HG02938 (cell line): ENCODE measurements at regions not wholly inside any gene's neighbourhood (a gene's known extent, or its start where the extent isn't known, plus 50 kb on each side); places are given as distances from the start of the nearest gene placed in this dataset.

Experiments used
- ATAC-seq: cut with Tn5 transposase; IDR thresholded peaks from one replicate; pipeline ENCODE4 v1.9.1; 2021; ENCODE audit warnings: mild to moderate bottlenecking, moderate library complexity; ENCODE audit not compliant: unreplicated experiment

DNA sequence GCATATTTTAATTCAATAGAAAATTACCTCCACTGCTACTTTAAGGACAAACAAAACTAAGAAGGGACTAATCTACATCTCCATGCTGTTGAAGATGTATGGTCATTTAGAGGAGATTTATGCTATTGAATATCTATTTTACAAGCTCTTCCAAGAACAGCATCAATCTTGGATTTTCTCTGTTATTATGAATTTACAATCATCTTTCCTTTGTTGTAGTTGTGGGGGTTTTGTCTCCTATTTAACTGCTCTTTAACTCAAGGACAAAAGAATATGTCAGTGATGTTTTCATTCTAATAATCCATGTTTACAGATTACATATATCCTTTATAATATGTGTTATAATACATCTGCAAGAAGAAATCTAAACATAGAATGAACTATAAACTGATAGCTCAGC, 907.8 kb downstream of the ROBO2 start:
- no peak for ATAC-seq

DNA sequence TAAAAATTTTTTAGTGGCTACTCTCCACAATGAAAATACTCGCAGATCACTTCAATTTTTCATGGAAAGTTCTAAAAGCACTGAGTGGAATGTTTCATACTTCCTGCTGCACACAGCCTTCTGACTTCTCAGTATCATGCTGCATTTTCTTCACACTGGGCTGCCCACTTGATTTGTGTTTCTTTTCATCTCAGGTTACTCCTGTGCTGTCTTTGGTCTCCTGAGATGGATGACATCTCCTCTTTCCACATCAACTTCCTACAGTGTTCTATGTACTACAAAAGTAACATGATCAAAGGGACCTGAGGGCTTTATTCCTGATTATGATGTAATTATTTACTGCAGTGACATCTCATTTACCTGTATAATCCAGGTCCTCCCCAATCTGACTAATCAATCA, 927.7 kb downstream of the ROBO2 start:
- ATAC-seq, result no peak

DNA sequence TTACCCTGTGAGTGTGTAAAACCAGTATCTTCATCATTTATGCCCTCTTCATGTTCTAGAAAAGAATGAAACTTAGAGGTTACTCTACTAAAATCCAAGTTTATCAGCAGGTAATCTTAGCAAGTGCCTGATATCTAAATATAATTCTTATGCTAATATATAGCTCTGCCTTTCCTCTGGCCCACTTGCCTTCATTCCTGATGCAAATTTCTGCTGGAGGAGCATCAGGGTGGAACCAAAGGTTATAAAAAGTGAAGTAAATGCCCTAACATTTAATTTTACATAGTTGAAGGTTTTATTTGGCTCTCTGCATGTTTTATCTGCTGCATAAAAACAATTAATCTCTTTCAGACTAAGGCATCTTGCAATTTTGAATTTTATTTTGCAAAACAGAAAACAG, 936.2 kb downstream of the ROBO2 start:
- ATAC-seq, result no peak

DNA sequence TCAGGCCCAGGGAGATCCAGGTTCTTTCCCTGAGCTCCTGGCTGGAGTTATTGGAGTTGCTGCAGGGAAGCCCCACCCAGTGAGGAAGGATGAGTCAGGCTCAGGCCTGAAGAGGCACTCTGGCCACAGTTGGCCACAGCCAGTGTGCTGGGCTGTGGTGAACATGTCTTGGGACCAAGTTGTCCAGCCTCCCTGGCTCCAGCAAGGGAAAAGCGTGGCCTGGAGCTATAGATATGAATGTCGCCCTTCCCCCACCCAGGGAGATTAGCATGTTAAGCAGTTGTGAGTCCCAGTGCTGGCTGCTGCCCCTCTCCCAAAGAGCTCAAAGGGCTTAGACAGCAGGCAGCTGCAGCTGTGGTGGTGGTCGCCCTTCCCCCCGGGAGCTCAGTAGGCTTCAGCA, 963.2 kb downstream of the ROBO2 start:
- ATAC-seq, result no peak

DNA sequence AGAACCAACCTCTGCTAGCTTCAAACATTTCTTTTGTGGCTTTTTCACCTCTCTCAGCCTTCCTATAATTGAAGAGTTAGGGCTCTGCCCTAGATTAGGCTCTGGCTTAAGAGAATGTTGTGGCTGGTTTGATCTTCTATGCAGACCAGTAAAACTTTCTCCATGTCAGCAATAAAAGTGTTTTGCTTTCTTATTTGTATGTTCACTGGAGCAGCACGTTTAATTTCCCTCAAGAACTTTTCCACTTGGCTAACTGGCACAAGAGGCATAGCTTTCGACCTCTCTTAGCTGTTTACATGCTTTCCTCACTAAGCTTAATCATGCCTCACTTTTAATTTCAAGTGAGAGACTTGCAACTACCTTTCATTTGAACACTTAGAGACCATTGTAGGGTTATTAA, 964.7 kb downstream of the ROBO2 start:
- no peak for ATAC-seq

DNA sequence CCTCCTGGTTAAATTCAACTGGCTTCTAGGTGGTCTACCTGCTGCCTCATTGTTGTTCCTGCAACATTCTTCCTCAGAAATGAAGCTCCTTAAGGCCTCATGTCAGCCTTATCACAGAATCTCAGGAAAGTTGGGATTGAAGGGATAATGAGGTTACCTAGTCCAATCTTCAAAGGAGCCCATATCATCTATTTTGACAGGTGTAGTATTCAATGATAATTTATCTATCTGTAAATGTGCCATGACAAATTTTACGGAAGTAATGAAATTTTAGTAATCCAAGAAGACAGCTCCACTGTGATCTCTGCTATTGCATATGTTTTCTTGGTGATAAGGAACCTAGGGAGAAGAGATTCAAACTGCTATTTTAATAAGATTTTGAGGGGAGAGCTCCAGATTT, 973.8 kb downstream of the ROBO2 start:
- ATAC-seq, result no peak

DNA sequence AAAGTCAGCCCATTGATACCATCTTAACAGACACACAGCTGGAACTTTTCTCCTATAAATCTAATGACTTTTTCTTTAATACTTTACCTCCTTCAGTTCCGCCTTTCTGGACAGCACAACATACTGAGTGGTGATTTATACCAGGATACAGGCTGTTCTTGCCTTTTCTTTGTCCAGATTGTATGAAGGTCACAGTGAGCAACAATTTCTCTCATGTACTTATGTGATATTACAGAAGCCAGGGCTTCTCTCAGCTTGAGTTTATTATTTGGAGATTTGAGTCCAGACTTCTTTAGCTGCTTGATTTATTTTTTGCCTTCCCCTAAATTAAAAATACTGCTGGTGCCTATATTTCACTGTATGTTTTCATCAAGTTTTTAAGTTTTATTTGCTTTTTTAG, 976.0 kb downstream of the ROBO2 start:
- no peak for ATAC-seq

DNA sequence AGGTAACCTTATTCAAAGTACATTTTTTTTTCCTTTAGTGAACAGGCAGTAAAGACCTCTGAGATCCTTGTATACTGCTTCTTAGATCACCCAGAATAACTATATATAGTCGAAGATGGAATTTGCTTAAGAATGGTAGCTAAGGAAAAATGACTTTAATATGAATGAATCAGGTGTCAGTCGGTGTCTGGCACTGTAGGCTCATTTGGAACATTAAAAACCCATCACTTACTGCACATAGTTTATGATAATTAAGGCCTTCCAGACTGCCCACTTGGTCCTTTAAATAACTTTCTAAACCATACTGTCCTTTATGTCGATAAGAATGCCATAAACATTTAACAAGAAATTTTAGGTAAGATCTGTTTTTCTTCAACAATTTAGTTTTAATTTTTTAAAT, 981.8 kb downstream of the ROBO2 start:
- ATAC-seq, result no peak

DNA sequence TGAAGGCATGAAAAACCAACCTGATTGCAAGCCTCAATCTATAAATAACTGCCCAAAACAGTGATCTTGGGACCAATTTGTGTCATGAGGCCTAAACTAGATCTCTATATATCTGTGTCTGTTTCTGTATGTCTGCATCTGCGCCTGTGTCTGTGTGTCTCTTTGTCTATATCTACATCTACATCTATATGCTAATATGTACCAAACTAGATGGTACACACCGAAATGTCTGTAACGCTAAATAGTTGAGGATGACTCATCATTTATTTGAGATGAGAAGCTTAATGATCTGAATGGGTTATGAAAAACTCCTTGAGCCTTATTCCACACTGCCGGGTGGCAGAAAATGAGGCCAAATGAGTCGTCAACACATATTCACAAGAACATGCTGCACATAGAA, 982.3 kb downstream of the ROBO2 start:
- ATAC-seq, result no peak

DNA sequence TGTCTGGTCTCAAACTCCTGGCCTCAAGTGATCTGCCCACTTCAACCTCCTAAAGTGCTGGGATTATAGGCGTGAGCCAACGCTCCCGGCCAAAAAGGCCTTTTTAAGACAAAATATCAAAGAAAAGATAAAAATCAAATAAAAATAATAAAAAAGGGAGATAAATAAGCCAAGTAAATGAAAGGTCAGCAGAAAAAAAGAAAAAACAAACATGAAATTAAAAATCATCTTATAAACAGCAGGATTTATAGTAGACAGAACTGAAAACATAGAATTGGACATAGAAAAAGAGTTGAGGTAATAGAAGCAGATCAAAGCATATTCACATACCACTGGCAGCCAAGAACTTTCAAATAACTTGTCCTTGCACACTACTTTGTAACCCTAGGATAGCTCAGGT, 983.4 kb downstream of the ROBO2 start:
- no peak for ATAC-seq

DNA sequence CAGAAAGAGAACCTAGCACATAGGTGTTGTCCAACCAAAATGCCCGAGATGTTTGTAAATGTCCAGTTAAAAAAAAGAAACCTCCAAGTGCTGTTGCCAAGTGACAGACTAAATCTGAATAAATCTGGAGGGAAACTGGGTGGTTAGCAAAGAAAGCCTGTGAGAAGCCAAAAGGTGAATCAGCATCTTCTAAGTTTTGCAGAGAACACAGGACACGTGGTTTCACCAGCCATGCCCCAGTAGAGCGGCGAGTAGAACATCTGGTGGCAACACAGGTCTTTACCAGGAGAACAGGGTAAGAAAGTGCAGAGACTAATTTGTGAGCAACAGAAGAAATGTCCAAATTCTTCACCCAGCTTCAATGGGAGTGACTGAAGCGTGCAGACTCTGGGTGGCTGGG, 986.0 kb downstream of the ROBO2 start:
- no peak for ATAC-seq

DNA sequence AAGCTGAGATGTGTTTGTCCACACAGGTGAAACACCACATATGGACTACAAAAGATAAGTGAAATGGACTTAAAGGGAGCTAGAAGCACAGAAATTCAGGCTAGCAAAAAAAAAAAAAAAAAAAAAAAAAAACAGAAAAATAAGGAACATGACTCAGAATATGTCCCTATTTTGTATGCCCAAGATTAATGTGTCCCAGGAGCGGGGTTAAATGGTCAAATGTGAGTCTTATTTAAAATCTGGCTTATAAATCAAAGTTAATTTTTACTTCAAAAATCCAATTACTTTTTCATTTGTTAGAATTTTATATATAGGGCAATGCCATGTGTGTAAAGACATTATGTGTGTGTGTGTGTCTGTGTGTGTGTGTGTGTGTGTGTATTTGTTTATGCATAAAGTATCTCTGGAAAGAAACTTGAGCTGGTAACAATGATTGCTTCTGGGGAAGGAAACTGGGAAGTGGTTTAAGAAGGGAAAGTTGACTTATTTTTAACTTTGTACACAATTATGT, 986.5 kb downstream of the ROBO2 start:
- ATAC-seq, result no peak

DNA sequence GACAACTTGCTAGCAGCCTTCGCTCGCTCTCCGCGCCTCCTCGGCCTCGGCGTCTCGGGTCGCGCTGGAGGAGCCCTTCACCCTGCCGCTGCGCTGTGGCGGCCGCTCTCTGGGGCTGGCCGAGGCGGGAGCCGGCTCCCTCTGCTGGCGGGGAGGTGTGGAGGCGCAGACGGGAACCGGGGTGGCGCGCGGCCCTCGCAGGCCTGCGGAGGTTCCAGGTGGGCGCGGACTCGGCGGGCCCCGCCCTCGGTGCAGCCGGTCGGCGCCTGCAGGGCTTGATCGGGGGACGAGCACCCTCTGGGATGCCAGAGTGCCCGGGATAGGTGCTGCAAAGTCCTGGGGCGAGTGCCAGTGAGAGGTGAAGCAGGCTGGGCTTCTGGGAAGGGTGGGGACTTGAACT, 989.9 kb downstream of the ROBO2 start:
- ATAC-seq, result no peak

DNA sequence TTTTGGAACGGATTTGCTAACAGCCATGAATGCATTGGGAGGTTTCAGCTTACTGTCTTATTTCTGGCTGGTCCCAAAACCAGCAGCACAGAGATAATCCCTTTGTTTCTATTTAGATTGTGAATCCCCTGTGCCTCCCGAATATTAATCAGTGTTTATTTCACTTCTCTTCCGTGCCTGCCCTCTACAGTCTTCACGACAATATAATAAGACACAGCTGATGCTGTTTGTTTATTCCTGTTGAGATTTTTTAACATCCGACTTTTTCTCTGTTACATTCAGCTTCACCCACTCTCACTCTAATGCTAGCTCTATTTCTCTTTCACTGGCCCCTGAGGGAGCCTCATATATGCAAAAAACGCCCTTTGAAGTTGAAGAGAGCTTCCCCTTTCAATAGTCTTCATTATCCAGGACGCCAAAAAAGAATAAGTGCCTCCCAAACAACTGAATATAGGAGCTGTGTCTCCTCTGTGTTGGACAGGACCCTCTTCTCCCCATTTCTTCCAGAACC, 995.3 kb downstream of the ROBO2 start:
- ATAC-seq, result no peak

DNA sequence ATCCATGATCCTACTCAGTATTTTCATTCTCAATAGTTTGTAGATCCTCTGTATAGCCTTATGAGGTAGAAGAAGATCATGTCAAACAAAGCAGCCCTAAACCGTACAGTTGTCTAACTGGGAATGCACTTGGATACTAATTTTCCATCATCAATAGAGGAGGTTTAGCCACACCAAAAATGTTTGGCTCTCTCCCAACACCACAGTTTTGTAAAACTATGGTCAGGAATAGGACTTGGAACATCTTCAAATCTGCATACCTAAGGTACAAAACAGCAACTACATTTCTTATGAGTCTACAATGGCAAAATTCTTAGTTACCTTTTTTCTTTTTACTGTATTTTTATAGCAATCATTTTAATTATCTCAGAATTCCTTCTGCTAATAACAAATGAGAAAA, 1001.6 kb downstream of the ROBO2 start:
- no peak for ATAC-seq

DNA sequence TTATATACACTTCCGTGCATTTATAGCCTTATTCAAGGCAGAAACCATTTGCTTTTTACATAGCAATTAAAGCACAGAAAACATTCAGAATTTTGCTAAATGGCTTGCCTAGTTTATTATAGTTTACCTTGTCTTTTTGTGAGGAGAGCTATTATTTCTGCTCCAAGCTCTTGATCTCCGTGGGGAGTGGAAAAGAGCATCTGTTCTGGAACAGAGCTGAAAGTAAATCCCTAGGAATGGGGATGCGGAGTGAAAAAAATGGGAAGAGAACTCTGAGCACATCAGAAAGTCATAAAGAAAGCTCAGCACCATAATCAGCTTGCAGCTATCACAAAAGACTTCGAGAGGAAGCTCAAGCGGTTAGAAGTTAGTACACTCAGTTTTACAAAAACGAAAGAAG, 1006.7 kb downstream of the ROBO2 start:
- ATAC-seq, result no peak

DNA sequence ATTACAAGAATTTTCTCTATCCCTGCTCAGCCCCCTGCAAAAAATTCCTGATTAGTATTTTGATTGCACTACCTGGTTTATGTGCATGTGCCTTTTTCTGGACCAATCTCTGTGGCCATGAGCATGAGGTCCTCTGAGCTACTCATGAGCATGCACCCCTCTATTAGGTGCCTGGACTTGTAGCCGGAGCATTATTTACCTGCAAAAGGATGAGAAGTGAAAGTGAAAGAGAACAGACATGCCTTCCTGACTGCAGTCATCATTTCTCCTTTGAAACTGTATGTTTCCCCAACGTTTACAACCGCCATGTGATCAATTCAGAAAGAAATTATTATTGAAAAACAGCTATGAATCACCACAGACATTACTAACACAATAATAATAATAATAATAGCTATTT, 1008.8 kb downstream of the ROBO2 start:
- ATAC-seq, result no peak

DNA sequence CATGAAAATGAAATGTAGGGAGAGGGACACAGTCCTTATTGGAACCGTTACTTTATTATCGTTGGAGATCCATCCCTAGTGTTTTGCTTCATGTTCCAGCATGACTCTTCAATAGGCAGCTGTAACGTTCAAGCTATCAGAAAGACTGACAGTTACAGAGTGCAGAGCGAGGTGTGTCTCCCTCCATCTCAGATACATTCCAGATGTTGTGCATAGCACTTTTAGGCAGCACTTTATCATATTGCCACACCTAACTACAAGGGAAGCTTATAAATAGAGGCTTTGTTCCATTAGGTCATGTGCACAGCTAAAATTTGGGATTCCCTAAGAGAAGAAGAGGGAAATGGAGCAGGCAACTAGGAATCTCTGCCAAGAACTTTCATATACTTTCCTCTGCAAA, 1009.6 kb downstream of the ROBO2 start:
- ATAC-seq, result no peak

DNA sequence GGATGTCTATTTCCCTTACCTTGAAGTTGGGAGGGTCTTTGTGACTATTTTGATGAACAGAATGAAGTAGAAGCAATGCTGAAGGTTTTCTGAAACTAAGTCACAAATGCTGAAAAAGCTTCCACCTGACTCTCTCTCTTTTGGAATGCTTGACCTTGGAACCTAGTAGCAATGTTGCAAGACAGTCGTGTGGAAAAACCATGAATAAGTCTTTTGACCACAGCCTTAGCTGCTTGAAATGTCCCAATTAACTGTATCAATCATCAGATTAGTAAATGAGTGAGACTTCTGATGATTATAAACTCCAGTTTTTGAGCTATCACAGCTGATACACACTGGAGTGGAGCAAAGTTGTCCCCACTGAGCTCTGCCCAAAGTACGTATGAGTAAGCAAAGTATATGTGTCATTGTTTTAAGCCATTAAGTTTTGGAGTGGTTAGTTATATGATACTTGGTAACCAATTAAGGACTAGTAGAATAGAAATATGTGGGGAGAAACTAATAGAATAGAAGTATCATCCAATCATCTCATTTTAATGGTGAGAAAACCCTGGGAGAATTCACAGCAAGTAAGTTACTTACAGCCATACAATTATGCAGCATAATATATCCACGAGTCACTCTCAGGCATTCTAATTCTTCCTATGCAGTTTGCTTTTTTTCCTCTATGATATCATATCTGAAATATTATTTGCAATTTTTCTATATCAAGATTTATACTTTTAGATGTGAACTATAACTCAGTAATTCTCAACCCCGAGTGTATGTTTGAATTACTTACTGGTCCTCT, 1010.6 kb downstream of the ROBO2 start:
- ATAC-seq, result no peak

DNA sequence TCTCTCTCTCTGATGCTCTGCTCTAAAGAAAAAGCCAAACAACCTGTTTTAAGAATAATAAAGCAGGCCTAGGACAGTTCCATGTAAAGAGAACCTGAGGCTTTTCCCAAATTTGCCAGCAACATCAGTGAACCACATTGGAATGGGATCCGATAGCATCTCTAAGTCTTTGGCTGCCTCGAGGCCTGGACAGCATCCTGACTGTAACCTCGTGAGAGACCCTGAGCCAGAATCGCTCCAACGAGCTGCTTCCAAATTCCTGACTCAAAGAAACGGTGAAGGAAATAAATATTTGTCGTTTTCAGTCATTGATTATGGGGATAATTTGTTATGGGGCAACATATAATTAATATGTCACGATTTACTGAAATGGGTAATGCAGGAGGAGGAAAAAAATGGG, 1012.8 kb downstream of the ROBO2 start:
- ATAC-seq, result no peak

DNA sequence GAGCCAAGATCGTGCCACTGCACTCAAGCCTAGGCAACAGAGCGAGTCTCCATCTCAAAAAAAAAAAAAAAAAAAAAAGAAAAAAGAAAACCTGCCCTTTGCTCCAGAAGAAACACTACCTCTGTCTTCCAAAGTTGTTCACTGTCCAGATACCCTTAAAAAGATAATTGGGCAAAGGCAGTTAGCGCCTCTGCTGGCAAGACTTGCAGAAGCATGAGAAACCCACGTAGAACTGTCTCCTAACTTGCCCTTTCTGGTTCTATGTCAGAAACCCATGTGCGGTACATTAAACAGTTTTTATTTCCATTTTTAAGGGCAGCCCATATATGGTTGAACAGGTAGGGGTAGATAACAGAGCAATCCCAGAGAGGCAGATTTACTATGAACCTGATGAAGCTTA, 1026.4 kb downstream of the ROBO2 start:
- ATAC-seq, result no peak

DNA sequence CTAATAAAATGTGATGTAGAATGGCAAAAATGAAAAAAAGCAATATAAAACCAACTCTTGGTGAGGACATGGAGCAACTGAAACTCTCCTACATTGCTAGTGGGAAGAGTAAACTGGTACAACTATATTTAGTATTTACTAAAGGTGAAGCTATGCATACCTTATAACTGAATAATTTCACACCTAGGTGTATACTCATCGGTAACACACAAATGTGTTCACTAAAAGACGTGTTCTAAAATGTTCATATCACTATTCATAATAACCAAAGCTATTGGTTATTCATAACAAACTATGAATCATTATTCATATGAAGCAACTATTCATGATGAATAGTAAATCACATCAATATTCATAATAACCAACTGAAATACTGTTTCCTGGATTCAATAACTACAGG, 1030.3 kb downstream of the ROBO2 start:
- no peak for ATAC-seq

DNA sequence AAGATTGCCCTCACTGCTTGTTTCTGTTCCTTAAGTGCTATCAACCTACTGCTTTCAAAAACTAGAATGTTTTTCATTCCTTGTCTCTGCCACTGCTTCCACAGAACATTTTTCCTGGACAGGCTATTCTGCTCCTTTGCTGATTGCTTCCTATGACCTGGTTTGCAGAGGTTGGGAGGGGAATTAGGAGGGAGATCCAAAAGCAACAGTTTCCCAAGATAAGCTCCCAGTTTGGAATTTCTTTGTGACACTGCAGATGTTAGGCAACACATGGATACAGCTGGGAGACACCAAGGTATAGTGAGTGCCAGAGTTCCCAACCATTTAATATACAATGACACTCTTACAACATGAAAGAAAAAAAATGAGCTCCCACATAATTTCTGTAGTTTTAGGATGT, 1036.5 kb downstream of the ROBO2 start:
- no peak for ATAC-seq
